ENCODE measurements at regions not wholly inside any gene's neighbourhood (a gene's known extent, or its start where the extent isn't known, plus 50 kb on each side); places are given as distances from the start of the nearest gene placed in this dataset.

DNA sequence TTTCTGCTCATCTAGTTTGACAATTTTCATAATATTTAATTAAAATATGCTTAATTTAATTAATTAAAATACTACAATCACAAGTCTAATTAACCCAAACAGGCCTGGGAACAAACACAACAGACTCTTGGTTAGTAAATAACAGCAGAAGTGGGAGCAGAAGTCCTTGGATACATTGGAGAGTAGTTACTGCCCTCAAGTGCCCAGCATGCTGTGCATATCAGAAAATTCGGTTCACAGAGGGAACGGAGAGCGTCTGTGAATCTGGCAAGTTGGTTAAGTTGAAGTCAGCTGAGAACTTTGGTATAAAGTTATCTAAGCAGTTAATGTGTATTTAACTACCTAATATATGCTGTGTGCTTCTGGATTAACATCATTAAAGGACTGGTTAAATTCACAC, 87.0 kb upstream of the ATG10 start:
- 58 to 66% methylated on average over 3 of the region's 3 CpGs for WGBS, 2 donors
- intact Hi-C loops (cut with DNase I; ENCODE audit: low total_unique reads), result no loop called here
- Histone ChIP-seq H3K9me3 (no peaks in the 10 kb centered on the region), H3K27me3 (no peaks in the 10 kb centered on the region), H3K4me3 (no peak overlapping the region), H3K36me3 (ENCODE audit: low read depth, missing control alignments) (no peaks in the 10 kb centered on the region), H3K27ac (no peak overlapping the region), H3K4me1 (no peaks in the 10 kb centered on the region)
- no peak for TF ChIP-seq POLR2A (IDR thresholded peaks at IDR 0.05)
- TF ChIP-seq, protein P1, sequence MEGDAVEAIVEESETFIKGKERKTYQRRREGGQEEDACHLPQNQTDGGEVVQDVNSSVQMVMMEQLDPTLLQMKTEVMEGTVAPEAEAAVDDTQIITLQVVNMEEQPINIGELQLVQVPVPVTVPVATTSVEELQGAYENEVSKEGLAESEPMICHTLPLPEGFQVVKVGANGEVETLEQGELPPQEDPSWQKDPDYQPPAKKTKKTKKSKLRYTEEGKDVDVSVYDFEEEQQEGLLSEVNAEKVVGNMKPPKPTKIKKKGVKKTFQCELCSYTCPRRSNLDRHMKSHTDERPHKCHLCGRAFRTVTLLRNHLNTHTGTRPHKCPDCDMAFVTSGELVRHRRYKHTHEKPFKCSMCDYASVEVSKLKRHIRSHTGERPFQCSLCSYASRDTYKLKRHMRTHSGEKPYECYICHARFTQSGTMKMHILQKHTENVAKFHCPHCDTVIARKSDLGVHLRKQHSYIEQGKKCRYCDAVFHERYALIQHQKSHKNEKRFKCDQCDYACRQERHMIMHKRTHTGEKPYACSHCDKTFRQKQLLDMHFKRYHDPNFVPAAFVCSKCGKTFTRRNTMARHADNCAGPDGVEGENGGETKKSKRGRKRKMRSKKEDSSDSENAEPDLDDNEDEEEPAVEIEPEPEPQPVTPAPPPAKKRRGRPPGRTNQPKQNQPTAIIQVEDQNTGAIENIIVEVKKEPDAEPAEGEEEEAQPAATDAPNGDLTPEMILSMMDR (IDR thresholded peaks at IDR 0.05), result no peak
- no peak for DNase-seq

DNA sequence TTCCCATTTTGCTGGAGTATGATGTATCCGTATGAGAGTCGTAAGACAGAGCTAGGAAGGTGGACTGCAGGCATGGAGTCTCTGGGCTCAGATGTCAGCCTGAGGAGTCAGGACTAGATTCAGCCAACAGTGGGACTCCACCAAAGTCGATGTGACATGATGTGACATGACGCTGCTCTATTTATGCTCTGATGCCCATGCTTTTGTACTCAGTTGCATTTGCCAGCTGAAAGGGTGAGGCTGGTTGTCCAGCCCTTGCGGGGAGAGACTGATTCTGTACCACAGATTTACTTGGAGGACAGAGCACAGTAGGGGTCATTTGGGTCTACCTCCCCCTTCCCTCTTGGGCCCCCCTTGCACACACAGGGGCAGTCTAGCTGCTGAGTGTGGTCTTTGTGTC, 88.5 kb upstream of the ATG10 start:
- no peaks in the 10 kb centered on the region for H3K9me3 ChIP-seq
- TF ChIP-seq, protein P1 (IDR thresholded peaks at IDR 0.05), result no peak
- intact Hi-C loops (cut with DNase I; ENCODE audit: low total_unique reads), result no loop called here
- H3K27ac ChIP-seq, result no peak overlapping the region
- WGBS, 2 donors, result 89 to 91% methylated on average over 5 of the region's 5 CpGs
- no peaks in the 10 kb centered on the region for H3K36me3 ChIP-seq (ENCODE audit: low read depth, missing control alignments)
- DNase-seq, result no peak
- H3K4me1 ChIP-seq, result no peaks in the 10 kb centered on the region
- H3K27me3 ChIP-seq, result no peaks in the 10 kb centered on the region
- no peak overlapping the region for H3K4me3 ChIP-seq

DNA sequence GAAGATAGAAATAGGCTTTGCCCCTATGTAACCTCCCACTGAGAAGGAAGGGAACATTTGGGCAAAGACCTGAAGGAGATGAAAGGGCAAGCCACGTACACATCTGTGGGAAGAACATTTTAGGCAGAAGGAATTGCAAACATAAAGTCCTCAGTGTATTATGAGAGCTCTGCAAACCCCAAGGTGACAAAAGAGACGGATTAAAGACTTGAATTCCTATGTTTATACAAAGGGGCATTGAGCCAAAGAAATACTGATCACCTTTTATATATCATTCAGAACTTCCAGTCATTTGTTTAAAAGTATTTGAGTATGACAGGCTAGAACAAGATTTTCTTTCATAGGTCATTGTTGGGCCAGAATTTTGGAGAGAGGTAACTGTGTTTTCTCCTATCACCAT, 90.2 kb upstream of the ATG10 start:
- intact Hi-C loops (cut with DNase I; ENCODE audit: low total_unique reads), result no loop called here
- no peaks in the 10 kb centered on the region for H3K36me3 ChIP-seq (ENCODE audit: low read depth, missing control alignments)
- 69 to 78% methylated on average over 2 of the region's 2 CpGs for WGBS, 2 donors

DNA sequence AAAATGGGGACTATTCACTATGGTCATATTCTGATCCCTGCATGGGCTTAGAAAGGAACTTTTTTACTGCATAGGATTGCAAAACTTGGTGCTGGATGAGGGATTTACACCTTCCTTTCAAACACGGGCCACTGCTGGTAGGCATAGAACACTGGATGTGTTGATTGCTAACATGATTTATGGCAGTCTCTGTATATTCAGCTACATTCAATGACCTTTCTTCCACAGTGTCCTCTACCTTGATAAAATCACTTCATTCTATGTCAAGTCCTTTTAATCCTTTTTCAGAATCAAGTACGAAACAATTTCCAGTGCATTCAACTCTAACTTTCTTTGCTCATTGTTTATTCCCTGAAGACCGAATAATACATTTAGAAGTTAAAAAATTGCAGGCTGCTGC, 91.9 kb upstream of the ATG10 start:
- Histone ChIP-seq H3K4me1 (no peaks in the 10 kb centered on the region), H3K36me3 (ENCODE audit: low read depth, missing control alignments) (no peaks in the 10 kb centered on the region), H3K27me3 (no peaks in the 10 kb centered on the region), H3K4me3 (no peak overlapping the region), H3K27ac (no peak overlapping the region), H3K9me3 (no peaks in the 10 kb centered on the region)
- DNase-seq, result no peak
- 81 to 86% methylated on average over 3 of the region's 3 CpGs for WGBS, 2 donors
- intact Hi-C loops (cut with DNase I; ENCODE audit: low total_unique reads), result no loop called here
- TF ChIP-seq, protein P1 (IDR thresholded peaks at IDR 0.05), result no peak
- TF ChIP-seq POLR2A (IDR thresholded peaks at IDR 0.05), result no peak

More for the DNA sequence above, 90.2 kb upstream of the ATG10 start:
- Histone ChIP-seq H3K9me3 (no peaks in the 10 kb centered on the region), H3K27ac (no peak overlapping the region), H3K4me3 (no peak overlapping the region), H3K27me3 (no peaks in the 10 kb centered on the region), H3K4me1 (no peaks in the 10 kb centered on the region)
- TF ChIP-seq POLR2A (IDR thresholded peaks at IDR 0.05), result no peak
- TF ChIP-seq, protein P1 (IDR thresholded peaks at IDR 0.05), result no peak
- DNase-seq, result no peak

DNA sequence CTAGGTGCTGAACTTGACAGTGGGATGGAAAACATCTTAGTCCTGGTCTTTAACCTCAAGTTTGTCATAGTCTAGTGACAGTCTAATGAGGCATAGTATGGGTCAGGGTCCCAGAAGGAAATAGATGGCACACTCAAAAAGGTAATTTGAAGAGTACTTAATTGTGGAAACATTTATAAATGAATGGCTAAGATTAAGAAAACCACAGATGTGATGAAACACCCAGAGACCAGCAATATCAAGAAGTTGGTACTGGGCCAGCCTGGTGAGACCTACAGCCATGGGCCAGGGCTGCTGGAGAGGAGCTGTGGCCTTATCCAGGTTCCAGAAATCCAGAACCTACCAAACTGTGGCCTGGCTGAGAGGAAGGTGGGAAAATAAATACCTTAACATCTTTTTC, 93.5 kb upstream of the ATG10 start:
- Histone ChIP-seq H3K27ac (no peak overlapping the region), H3K27me3 (no peaks in the 10 kb centered on the region), H3K4me1 (no peaks in the 10 kb centered on the region), H3K36me3 (ENCODE audit: low read depth, missing control alignments) (no peaks in the 10 kb centered on the region), H3K9me3 (no peaks in the 10 kb centered on the region), H3K4me3 (no peak overlapping the region)
- intact Hi-C loops (cut with DNase I; ENCODE audit: low total_unique reads), result no loop called here
- no peak for DNase-seq
- TF ChIP-seq POLR2A (IDR thresholded peaks at IDR 0.05), result no peak
- TF ChIP-seq, protein P1 (IDR thresholded peaks at IDR 0.05), result no peak

Data from testis (tissue), 2 donors.